NCI-H2196 (cell line): ENCODE measurements at regions not wholly inside any gene's neighbourhood (a gene's known extent, or its start where the extent isn't known, plus 50 kb on each side); places are given as distances from the start of the nearest gene placed in this dataset.
"Not testable (repeated sequence)": the region's sequence is repeated elsewhere in the genome, so short reads cannot be mapped to it uniquely, and the experiment has no call there.

Source experiments
- DNase-seq: peaks from one replicate; lab custom pipeline; 2025; ENCODE audit not compliant: unreplicated experiment; lab: John Stamatoyannopoulos, UW

DNA sequence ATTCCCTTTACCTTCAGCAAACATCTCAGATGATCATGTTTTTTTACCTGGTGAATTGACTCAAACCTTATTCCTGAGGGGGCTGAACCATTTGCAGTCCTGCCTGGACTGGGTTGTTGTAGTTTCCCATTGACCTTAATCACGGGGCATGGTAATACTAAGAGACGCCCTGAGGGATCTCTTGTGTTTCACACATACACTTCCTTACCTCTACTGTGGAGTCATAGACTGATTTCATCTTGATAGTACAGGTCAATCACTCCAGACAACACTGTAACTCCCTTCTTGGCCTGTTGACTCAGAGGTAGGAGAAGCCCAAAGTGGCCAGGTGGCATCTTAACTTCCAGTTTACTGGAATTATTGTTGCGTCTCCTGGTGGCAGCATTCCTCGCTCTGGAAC is 1064.0 kb upstream of the PCDH10 start:
- no peak for DNase-seq

DNA sequence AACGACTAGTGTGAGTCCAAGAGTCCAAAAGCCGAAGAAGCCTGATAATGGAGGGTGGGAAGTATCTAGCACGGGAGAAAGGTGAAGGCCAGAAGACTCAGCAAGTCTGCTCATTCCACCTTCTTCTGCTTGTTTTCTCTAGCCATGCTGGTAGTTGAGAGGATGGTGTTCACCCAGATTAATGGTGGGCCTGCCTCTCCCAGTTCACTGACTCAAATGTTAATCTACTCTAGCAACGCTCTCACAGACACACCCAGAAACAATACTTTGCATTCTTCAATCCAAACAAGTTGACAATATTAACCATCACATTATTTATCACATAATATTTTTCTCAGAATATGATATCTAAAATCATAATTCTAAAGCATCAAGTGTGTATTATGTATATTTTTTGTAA is 1055.1 kb upstream of the PCDH10 start:
- no peak for DNase-seq

DNA sequence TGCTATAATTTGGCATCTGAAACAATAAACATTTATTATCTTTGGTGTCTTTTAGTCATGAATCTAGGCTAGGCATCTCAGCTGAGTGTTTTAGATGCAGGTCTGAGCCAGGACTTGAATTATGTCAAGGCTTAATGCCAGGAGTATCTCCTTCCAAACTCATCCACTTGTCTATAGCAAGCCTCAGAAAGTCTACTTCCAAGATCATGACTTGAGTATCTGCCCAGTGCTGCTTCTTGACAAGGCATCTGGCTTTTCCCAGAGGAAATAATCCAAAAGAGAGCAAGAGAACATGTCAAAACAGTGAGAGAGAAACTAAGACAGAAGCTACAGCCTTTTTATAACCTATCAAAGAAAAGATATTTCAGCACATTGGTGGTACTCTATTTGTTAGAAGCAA is 1052.1 kb upstream of the PCDH10 start:
- DNase-seq = no peak

- no peak for DNase-seq
Observed at GRCh38 chr4:132101526-132101925, 1047.6 kb upstream of the PCDH10 start.

DNA sequence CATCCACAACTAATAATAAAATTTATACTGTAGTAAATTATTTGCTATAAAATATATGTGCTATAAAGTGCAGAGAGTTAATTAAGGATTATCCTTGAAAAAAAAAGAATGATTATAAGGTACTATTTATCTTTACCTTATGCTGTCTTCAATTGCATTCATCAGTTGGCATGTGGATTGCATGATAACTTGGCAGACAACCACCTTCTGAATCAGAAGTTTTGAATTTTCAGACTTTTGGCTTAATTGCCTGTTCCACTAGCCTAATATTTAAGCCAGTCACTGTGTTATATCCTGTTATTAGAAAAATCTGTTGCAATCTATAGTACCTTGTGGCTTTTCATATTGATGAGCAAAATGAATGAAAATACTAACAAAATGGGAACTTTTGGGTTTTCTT is 1040.3 kb upstream of the PCDH10 start:
- DNase-seq = no peak

GRCh38 chr4:132114885-132115284 is 1034.2 kb upstream of the PCDH10 start:
- no peak for DNase-seq

- not testable (repeated sequence) for DNase-seq
Observed at GRCh38 chr4:132122741-132123140, 1026.4 kb upstream of the PCDH10 start.

- DNase-seq = no peak
Observed at GRCh38 chr4:132123870-132124623, 1025.0 kb upstream of the PCDH10 start.

DNA sequence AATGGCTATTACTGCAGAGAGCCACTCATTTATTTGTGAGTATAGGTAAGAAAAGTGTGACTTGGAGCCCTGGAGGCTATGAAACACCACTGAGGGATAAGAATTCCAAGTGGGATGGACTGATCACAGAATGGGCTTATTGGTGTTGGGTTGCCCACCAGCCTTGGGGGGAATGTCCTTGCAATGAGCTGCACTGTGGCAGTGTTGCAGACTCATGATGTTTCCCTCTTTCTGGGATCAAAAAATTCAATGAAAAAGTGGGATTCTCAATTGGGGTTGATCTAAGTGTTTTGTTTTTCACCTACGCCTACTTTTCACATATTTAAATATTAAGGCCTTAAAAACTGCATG is 1024.5 kb upstream of the PCDH10 start:
- no peak for DNase-seq

DNA sequence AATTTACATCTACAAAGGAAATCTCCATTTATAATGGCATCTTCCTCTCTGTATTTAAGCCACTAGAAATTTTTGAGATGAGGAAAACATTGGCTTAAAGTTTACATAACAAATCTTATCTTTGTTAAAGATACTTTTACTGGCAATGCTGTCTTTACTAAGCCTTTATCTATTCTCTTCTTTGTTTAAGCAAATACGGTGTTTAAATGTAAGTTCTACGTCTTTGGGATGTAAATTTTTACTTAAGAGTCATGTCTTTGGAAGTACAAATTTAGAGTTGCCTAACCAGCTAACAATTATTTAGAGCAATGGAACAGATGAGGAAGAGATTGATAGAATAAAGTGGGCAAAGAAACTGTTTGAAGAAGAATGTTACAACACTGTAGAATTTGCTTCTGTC is 1024.0 kb upstream of the PCDH10 start:
- DNase-seq = no peak

GRCh38 chr4:132132433-132132832 is 1016.7 kb upstream of the PCDH10 start:
- DNase-seq = no peak

GRCh38 chr4:132169660-132170059 is 979.4 kb upstream of the PCDH10 start:
- no peak for DNase-seq

DNA sequence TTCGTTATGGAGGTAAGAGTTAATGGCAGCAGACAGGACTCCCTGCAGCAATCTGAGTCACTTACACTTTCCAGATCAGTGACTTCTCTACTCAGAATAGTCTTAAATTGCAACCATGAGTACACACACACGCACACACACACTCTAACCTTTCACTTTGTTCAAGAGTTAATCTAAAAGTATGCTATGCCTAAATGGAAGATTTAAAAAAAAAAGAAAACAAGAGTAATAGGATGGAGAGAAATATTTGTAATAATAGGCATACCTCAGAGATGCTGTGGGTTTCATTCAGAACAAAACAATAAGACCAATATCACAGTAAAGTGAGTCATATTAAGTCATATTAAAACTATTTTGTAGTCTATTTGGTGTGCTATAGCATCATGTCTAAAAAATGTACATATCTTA is 969.1 kb upstream of the PCDH10 start:
- no peak for DNase-seq

DNA sequence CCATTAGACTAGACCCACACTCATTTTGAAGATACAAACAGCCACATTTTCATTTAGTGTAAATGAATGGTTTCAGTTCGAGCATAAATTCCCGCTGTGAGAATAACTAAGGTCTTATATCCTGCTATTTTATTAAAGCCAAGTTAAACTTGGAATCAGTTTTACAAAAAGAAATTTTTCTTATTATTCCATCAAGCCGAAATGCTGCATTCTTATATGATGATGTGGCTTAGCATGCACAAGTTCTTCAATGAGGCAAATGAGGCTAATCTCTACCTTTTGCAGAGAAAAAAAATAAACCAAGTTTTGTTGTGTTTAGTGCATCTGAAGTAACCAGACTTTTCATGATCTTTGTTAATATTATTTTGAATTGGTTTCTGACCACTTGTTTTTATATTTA is 953.9 kb upstream of the PCDH10 start:
- DNase-seq = no peak

DNA sequence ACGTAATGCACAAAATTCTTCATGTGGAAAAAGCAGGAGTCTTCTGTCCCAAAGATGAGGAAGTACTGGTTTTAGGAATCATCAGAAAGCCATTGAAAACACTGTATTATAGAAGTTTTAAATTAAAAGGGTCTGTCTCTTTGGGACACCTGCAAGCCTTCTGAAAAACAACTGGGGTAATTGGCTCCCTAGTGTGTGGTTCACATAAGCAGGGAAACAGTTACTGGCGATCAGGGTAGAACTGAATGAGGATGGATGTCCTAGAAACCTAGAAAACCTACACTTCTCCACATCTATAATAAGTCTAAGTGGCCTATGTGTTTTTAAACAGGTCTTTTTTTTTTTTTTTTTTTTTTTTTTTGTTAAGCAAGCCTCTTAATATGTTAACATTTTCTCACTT is 945.5 kb upstream of the PCDH10 start:
- no peak for DNase-seq

DNA sequence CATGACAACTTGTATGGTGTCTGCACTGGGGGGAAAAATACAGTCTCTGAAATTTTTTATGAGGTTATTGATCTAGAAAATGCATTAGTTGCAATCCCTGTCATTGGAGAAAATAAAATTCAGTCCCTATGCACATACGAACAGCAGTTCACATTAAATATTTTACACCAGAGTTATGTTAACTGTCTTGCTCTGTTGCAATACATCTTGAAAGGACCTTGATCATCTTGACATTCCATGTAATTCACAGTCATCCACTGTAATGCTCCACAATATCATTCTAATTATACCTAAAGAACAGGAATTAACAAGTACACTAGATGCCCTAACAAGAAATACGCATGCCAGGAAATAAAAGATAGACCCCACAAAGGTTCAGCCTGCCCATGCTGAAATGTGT is 934.6 kb upstream of the PCDH10 start:
- no peak for DNase-seq

- DNase-seq = no peak
Observed at GRCh38 chr4:132218406-132218805, 930.7 kb upstream of the PCDH10 start.

GRCh38 chr4:132227151-132227856 is 921.8 kb upstream of the PCDH10 start:
- no peak for DNase-seq

GRCh38 chr4:132227857-132228165 is 921.3 kb upstream of the PCDH10 start:
- peak; percentile 38 for DNase-seq

DNA sequence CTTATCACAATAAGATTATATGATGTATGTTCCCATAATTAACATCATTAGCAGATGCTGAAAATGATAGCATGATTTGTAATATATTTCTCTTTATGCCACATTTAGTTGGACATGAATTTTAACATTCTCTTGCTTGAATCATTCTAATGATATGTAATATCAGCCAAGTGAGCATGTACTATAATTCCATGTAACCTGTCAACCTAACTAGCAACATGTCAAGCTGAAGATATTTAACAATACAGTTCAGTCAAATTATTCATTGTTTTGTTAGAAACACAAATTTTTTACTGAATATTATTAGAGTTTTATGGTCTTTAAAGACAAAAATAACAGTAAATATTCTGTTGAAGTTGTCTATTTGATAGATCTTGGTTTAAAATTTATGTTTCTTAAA is 920.4 kb upstream of the PCDH10 start:
- DNase-seq = no peak

- no peak for DNase-seq
Observed at GRCh38 chr4:132230025-132230424, 919.1 kb upstream of the PCDH10 start.

GRCh38 chr4:132238697-132239096 is 910.4 kb upstream of the PCDH10 start:
- no peak for DNase-seq

GRCh38 chr4:132240081-132240480 is 909.0 kb upstream of the PCDH10 start:
- no peak for DNase-seq
